ENCODE measurements at regions not wholly inside any gene's neighbourhood (a gene's known extent, or its start where the extent isn't known, plus 50 kb on each side); places are given as distances from the start of the nearest gene placed in this dataset.
"Not testable (repeated sequence)": the region's sequence is repeated elsewhere in the genome, so short reads cannot be mapped to it uniquely, and the experiment has no call there.

DNA sequence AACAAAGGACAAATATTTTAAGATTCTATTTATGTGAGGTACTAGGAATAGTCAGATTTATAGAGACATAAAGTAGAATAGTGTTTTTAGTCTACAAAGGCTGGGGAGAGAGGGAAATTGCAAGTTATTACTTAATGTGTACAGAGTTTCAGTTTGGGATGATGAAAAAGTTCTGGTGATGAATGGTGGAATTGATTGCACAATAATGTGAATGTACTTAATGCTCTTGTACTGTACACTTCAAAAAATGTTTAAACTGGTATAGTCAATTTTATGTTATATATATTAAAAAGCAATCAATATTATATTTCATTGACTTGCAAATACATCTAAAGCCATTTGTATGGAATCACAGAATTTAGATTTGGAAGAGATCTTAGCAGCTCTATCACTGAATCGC is 213.4 kb downstream of the PPP1R3A start:
- no peak for DNase-seq

DNA sequence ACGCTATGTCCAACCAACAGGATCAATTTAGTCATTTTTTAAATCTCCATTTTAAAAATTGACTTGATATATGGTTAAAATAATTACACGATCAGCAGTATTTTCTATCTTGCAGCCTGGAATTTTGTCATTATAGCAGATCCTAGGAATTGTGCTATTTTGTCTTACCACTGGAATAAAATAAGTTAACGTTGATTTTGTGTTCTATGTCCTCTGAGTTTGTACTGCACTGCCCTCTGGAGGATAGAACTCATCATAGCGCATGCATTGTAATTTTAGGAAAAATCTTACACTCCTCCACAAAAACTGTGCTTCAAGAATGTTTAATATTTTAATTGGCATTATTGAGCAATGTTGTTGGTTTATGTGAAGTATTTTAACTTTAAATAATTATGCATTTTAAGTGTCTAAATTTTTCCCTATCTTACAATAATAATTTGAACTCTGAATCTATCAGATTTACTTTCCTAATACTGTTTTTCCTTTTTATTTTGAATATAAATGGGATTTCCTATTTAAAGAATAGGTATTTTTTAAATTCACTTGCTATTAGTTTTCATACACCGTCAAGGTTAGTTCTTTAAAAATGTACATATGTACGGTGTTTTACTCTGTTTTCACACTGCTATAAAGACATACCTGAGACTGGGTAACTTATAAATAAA is 220.1 kb downstream of the PPP1R3A start:
- DNase-seq = no peak

DNA sequence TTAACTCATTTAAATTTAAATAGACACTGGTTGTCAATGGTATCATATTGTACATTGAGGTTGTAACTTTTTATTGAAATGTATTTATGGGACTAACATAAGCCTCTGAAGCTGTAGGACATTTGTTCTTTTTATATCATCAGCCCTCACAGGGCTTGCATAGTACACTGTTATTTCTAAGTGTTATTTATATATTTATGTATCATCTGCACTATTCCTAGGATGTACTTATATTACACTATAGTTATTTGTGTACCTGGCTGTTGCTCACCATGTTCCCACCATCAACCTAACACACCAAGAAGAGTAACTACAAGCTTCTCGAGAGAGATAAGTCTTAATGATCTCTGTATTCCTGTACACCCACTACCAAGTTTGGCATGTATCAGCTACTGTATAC is 224.7 kb downstream of the PPP1R3A start:
- DNase-seq = no peak

DNA sequence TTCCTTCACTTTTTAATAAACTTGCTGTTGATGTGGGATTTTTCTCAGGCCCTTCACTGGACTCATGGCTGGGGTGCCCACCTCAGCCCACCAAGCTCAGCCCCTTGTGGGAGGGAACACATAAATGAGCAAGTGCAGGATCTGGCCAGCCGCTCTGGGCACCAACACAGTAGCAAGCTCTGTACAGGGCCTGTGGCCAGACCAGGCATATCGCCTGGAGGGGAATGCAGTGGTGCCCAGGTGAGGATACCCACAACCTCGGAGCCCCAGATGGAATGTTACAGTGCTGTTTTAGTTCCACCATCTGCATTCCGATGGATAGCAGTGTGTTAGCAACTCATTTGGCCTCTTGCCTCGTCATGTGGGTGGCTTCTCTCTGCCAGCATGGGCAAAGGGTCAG is 234.6 kb downstream of the PPP1R3A start:
- no peak for DNase-seq

DNA sequence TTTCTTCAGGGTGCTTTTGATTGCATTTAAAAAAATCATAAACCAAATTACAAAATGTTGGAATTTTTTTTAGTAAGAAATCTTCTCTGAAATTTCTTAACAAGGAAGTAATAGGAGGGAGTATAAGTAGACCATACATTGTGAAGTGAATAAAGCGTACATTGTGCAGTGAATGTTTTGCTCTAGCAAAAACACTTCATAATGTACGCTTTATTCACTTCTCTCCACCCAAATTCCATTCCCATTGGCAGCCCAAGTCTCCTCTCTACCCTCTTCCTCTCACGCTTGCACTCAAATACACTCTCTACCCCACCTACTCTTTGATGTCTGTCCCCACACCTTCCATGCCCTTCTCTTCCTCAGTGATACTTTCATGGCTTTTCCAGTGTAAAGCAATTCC is 241.0 kb downstream of the PPP1R3A start:
- DNase-seq = no peak

DNA sequence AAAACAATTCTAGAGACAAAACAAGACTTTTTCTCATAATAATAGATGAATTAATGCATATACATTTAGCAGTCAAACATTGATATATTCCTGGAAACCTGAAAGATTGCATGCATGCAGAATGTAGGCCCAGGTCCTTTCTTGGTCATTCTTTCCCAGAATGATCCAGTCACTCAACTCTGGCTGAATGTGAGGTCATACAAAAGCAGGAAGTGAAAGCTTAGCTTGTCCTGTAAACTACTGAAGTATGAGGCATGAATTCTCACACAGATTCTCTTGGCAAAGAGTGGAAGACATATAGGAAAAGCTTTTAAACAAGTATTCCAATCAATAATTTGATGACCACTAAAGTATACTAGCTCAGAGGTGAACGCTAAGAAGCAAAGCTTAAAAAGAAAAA is 253.9 kb downstream of the PPP1R3A start:
- DNase-seq = no peak

DNA sequence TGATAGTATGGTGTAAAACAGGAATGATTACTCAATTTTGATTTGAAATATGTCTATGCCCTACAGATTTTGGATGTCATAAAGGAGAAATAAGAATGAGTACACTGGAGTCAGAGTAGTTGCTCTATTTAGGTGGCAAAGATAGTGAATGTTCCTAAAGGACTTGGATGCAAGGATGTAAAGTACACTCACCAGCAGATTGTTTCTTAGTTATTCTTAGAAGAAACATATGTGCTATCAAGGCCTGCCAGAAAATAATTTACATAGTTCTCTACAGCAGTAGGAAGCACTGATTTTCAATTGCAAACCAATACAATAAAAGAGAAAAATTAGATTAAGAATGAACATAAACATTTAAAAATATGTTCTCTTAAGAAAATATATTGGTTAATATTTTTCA is 259.4 kb downstream of the PPP1R3A start:
- no peak for DNase-seq

DNA sequence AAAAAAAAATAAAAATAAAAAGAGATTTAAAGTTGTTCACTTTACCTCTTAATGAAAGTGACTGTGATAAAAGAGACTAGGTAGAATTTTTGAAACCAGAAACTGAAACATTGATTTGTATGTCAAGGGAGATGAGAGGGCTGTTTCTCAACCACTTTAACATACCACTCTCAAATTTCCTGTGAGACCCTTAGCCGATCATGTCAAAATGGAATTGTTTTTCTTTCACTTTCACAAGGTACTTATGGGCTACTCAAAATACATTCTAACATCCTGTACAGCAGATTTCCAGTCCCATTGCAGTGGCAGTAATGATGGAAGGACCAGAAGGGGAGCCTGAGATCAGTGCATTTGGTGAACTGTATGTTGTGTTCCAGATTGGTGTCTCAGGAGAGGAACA is 261.2 kb downstream of the PPP1R3A start:
- DNase-seq = no peak

DNA sequence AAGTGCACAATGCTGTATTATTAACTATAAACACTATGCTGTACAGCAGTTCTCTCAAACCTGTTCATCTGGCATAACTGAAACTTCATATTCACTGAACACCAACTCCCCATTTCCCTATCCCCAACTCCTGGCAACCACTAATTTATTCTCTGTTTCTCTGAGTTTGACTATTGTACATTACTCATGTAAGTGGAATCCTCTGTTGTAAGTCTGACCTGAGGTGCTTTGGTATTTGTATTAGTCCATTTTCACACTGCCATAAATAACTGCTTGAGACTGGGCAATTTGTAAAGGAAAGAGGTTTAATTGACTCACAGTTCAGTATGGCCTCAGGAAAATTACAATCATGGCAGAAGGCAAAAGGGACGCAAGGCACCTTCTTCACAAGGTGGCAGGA is 266.3 kb downstream of the PPP1R3A start:
- no peak for DNase-seq

DNA sequence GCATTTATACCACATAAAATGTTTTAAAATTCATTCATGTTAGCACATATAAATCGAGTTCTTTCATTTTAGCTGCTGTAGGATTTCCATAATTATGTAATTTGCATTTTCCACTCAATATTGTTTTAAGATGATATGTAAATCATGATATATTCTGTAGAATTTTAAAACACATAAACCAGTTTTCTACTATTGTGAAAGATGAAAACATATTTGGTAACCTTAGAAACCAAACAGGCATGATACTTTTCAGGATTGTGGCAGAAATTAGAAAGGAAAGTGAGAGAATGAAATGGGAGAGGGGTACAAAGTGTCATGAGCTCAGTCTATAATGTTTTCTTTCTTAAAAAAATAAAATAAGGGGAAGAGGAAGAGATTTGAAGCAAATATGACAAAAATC is 269.3 kb downstream of the PPP1R3A start:
- no peak for DNase-seq

DNA sequence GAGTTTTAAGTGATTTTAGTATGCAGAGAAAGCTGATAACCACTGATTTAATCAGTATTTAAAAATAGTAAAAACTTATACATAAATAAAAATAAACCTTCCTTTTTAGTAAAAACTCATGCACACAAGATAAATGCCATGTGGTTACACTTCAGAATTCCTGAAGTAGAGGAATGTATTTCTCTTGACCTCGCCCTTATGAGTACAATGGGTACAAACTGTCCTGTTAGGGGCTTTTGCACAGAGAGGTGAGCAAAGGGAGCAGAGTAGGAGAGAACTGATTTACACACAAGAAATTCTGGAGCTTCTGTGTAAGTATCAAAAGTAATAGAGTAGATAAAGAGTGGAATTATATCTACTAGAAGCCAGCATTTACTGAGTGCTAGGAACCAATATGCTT is 279.6 kb downstream of the PPP1R3A start:
- DNase-seq = no peak

DNA sequence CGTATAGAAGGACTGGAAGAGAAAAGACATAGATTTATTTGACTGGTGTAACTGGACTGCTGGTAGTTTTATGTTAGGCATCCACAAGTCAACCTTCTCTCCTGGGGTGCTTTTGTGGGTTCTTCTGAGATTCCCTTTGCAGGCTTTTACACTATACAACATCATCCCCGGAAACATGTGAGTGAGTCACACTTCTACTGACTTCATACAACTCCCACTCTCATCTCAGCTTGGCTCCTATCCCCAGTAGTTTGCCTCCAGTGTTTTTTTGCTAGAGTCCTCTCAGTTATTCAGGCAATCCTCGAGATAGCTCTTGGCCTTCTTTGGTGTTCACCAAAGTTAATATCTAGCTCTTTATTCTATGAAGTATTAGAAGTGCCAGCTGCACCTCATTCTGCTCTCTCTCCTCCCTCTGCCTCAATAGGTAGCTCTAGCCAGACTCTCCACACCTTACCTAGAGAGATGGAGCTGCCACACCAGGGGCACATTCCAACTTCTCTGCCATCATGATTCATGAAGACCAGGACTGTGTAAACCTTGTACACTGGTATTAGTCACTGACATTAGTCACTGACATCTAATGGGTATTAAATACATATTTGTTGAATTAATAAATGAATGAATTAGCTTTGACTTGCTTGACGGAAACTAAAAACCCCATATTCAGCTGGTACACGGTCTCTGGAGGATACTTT is 281.9 kb downstream of the PPP1R3A start:
- no peak for DNase-seq

DNA sequence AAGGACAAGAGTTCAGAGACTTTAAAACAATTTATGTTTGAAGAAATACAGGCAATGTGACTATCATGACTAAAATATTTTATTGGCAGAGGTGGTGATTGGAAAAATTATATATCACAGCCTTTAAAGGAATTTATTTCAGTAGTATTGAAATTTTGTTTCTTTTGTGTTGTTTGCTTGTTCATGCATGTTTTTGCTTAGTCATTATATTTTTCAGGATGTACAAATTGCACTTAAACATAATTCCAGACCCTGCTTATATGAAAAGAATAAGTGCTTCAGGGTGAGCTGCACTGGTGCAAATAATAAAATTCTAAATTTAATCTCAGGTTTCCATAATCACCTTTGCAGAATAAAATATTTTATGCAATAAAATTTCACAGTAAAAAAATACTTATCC is 283.3 kb downstream of the PPP1R3A start:
- no peak for DNase-seq

DNA sequence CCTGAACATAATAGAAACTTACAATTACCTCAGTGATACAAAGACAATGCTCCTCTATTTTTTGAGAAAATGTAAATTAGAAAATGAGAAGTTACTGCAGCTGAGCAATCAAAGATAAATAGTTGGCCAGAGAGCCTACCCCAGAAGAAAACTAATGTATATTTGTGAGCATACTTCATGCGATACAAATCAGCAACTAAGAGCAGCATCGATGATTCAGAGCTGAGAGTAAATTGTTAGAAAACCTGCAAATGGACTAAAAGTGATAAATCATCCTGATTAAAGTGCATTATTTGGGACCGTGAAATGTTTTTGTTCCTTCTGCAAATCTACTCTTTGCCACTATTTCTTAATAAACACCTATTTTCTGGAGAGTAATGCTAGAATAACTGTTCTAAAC is 285.7 kb downstream of the PPP1R3A start:
- no peak for DNase-seq

DNA sequence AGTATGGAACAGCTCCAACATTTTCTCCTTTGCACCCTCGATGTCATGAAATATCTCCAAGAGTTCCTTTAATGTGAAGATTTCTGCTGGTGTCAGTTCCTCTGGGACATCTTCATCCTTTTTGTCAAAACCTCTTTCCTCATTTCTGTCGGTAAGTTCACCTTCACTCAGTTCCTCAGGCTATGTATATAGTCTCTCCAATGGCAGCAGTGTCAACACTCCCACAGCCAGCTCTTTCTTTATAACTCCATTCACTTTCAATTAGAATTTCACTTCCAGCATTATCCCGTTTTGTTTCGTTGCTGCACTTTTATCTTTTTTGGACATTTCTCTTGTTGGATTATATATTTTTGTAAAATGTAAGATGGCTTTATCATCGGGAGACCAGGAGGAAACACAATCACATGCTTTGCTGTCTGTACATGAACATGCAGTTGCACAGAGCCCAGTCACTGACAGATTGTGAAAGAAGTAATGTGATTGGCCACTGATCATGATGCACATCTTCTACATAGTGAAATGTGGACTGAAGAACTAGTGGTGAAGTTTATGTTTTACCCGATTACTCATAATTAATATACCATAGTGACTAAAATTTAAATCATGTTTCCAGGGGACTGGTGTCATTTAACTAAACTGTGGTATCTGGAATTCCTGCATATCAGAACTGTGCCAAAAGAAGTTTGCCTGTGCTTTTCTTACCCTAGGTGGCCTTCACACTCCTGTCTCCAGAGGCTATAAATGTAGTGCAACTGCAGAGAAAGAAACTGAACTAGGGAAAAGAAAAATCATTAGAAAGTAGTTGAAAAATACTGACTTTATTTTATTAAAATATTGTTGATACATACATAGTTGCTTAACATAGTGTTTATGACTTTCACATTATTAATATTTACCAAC is 289.6 kb downstream of the PPP1R3A start:
- no peak for DNase-seq

DNA sequence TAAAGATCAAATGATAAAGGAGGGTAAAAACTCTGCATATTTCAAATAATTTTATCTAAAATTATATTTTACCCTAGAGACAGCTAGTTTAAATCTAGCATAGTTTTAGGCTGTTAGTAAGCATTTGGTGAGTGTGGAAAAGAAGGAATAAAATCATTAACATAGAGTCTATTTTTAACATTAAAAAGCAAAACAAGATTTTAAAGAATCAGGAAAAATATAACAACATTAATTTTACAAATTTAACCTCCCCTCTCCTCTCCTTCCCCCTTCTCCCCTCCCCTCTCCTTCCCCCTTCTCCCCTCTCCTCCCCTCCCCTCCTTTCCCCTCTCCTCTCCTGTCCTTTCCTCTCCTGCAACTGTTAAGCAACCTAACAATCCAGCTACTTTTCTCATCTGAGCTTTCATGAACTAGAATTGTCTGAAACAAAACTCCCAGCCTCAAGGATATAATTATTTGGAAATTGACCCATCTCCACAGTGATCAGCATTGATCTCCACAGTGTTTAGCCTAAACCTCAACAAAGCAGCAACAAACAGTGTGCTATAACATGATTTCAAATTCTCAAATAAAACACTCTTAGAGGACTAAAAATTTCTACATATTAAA is 293.2 kb downstream of the PPP1R3A start:
- no peak for DNase-seq

DNA sequence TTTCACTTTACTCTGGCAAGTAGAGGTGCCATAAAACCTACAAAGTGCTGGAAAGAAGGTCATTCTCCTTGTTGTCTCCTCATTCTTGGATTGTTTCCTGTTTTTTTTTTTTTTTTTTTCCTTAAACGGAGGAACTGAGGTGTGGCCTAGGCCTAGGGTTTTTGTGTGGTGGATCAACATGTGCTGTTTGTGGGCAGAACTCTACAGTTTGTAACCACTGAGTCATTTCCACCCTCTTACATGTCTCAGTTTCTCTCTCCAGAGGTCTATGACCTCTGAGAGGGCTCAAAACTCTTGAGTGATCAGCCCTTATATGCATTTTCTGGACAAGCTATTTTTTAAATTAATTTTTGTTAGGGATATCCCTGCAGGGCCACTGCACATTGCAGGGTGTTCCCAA is 296.0 kb downstream of the PPP1R3A start:
- DNase-seq = no peak

DNA sequence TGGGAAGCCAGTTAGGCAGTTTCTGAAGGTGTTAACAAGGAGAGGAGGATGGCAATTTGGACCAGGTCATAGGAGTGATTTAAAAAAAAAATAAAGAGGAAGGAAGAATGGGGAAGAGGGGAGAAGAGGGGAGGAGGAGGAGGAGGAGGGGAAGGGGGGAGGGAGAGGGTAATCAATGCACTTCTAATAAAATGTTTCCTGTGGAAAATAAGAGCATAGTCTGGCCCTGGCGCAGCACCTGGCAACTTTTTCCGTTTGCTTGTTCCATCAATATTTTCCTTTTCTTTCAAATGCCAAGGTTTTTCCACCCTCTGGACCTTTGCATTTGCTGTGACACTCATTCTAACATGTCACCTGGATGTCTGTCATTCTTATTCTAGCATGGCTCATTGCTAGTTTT is 308.2 kb downstream of the PPP1R3A start:
- no peak for DNase-seq

DNA sequence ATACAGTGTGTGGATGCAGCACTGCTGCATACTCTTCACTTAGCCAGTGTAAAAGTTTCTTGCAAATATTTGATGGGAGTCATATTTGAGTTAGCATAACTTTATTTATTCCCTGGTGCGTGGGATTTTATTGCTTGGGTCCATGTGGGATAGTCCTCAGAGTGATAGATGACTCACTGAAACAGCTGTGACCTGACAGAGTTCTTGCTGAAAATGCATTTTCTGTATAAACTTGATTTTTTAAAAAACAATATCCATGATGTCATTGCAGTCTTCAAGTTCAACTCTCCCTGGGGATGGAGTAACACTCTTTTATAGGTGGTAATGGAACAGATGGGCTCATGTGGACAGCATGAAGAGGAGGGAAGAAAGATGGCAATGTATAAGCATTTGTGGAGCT is 310.0 kb downstream of the PPP1R3A start:
- no peak for DNase-seq

DNA sequence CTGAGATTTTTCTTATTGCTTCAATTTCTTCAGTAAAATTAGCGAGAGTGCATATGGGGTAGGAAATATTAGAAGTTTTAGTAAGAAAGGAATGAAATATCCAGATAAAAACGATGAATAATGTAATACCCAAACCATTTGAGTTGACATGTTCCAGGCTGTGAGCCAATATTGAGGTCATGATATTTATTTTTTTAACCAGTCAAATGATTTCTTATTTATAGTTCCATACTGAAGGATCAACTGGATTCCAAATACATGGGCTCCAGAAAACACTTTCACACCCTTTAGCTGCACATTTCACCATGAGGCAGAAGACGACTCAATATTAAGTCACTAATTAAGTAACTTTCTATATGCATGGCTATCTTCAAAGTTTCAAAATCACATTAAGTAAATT is 312.5 kb downstream of the PPP1R3A start:
- no peak for DNase-seq

DNA sequence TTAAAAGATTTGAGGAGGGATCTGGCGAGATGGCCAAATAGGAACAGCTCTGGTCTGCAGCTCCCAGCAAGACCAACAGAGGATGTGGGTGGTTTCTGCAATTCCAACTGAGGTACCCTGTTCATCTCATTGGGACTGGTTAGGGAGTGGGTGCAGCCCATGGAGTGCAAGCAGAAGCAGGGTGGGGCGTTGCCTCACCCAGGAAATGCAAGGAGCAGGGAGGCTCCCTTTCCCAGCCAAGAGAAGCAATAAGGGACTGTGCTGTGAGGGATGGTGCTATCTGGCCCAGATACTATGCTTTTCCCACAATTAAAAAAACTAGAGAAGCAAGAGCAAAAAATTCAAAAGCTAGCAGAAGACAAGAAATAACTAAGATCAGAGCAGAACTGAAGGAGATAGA is 318.4 kb downstream of the PPP1R3A start:
- not testable (repeated sequence) for DNase-seq

DNA sequence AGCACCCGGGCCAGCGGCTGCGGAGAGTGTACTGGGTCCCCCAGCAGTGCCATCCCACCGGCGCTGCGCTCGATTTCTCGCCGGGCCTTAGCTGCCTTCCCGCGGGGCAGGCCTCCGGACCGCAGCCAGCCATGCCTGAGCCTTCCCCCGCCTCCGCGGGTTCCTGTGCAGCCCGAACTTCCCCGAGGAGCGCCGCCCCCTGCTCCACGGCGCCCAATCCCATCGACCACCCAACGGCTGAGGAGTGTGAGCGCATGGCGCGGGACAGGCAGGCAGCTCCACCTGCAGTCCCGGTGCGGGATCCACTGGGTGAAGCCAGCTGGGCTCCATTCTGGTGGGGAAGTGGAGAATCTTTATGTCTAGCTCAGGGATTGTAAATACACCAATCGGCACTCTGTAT is 325.4 kb downstream of the PPP1R3A start:
- not testable (repeated sequence) for DNase-seq

DNA sequence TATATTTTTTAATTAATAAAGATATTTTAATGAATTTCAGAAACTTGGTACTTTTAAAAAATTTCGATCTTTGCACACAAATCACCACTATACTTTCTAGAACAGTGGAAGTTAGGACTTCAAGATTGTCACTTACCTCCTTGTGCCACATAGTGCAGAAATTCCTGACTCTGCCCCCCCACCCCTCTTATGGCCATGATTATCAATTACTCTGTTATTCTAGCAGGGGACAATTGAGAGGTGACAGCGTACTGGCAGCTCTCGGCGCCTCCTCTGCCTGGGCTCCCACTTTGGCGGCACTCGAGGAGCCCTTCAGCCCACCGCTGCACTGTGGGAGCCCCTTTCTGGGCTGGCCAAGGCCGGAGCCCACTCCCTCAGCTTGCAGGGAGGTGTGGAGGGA is 325.9 kb downstream of the PPP1R3A start:
- DNase-seq = not testable (repeated sequence)

Measured in effector CD4-positive, alpha-beta T cell (primary cell).